SK-N-SH treated with all-trans-retinoic acid at 6 μM for 48 hours (cell line): ENCODE measurements at regions not wholly inside any gene's neighbourhood (a gene's known extent, or its start where the extent isn't known, plus 50 kb on each side); places are given as distances from the start of the nearest gene placed in this dataset.

ENCODE experiments used
- ATAC-seq: fragments of 200-7000 bp; cut with Tn5 transposase; 3 replicates; pipeline ENCODE4 v1.9.1; 2020; ENCODE audit warnings: mild to moderate bottlenecking, moderate library complexity
- ARNTL ChIP-seq: fragments of 450-650 bp; formaldehyde crosslinking; IDR thresholded peaks from 2 replicates; pipeline ENCODE4 v1.5.0; 2020; ENCODE audit warnings: low read depth, mild to moderate bottlenecking, moderate library complexity, borderline replicate concordance
- CREB5 ChIP-seq: fragments of 250-450 bp; sonication (Bioruptor Pico); IDR thresholded peaks from 2 replicates; pipeline ENCODE4 v1.5.1; 2020; ENCODE audit warnings: low read depth, mild to moderate bottlenecking, moderate library complexity
- CSDC2 ChIP-seq: fragments of 250-450 bp; sonication (Bioruptor Pico); IDR thresholded peaks from 2 replicates; pipeline ENCODE4 v1.5.0; 2020; ENCODE audit warnings: mild to moderate bottlenecking, moderate library complexity
- ESRRG ChIP-seq: fragments of 250-450 bp; sonication (Bioruptor Pico); IDR thresholded peaks from 2 replicates; pipeline ENCODE4 v1.6.1; 2021; ENCODE audit warnings: mild to moderate bottlenecking
- GLIS3 ChIP-seq: fragments of 250-450 bp; sonication (Bioruptor Pico); IDR thresholded peaks from 2 replicates; pipeline ENCODE4 v1.5.0; 2020; ENCODE audit warnings: mild to moderate bottlenecking, moderate library complexity
- ISL1 ChIP-seq: fragments of 250-450 bp; sonication (Bioruptor Pico); IDR thresholded peaks from 2 replicates; pipeline ENCODE4 v2.1.2; 2022; ENCODE audit warnings: mild to moderate bottlenecking, moderate library complexity
- OSR1 ChIP-seq: fragments of 250-450 bp; sonication (Bioruptor Pico); IDR thresholded peaks from 2 replicates; pipeline ENCODE4 v1.8.0; 2022; ENCODE audit warnings: moderate library complexity, mild to moderate bottlenecking, inconsistent platforms
- POU6F1 ChIP-seq: fragments of 250-450 bp; sonication (Bioruptor Pico); IDR thresholded peaks from 2 replicates; pipeline ENCODE4 v1.8.0; 2021; ENCODE audit warnings: low read depth, mild to moderate bottlenecking, moderate library complexity, borderline replicate concordance
- PPARA ChIP-seq: fragments of 250-450 bp; sonication (Bioruptor Pico); IDR thresholded peaks from 2 replicates; pipeline ENCODE4 v1.5.0; 2020; ENCODE audit warnings: mild to moderate bottlenecking, borderline replicate concordance
- RARB ChIP-seq: fragments of 250-450 bp; sonication (Bioruptor Pico); IDR thresholded peaks from 2 replicates; pipeline ENCODE4 v1.8.0; 2021; ENCODE audit warnings: mild to moderate bottlenecking, moderate library complexity
- SNAI2 ChIP-seq: fragments of 250-450 bp; sonication (Bioruptor Pico); IDR thresholded peaks from 2 replicates; pipeline ENCODE4 v1.5.0; 2020; ENCODE audit warnings: mild to moderate bottlenecking, moderate library complexity
- TCF4 ChIP-seq: fragments of 250-450 bp; sonication (Bioruptor Pico); IDR thresholded peaks from 2 replicates; pipeline ENCODE4 v1.8.0; 2021; ENCODE audit warnings: mild to moderate bottlenecking, moderate library complexity, borderline replicate concordance
- TOX ChIP-seq: fragments of 250-450 bp; sonication (Bioruptor Pico); IDR thresholded peaks from 2 replicates; pipeline ENCODE4 v1.8.0; 2021; ENCODE audit warnings: mild to moderate bottlenecking, moderate library complexity, borderline replicate concordance
- TSHZ2 ChIP-seq: fragments of 250-450 bp; sonication (Bioruptor Pico); IDR thresholded peaks from 2 replicates; pipeline ENCODE4 v1.5.0; 2020; ENCODE audit warnings: mild to moderate bottlenecking, moderate library complexity
- ZC3H10 ChIP-seq: fragments of 250-450 bp; sonication (Bioruptor Pico); IDR thresholded peaks from 2 replicates; pipeline ENCODE4 v1.5.1; 2021; ENCODE audit warnings: mild to moderate bottlenecking, moderate library complexity
- ZNF565 ChIP-seq: fragments of 450-650 bp; formaldehyde crosslinking; conservative IDR thresholded peaks from 2 replicates; pipeline ENCODE4 v1.5.0; 2020; ENCODE audit warnings: low read depth, mild to moderate bottlenecking, moderate library complexity
- ZNF8 ChIP-seq: fragments of 450-650 bp; formaldehyde crosslinking; IDR thresholded peaks from 2 replicates; pipeline ENCODE4 v1.5.0; 2020; ENCODE audit warnings: mild to moderate bottlenecking, moderate library complexity

GRCh38 chr3:59250600-59250999 lies 200.8 kb upstream of the CFAP20DC start:
- peak; percentile 77 for TF ChIP-seq ISL1 (CRISPR knock-in tag)
- TF ChIP-seq ZC3H10: no peak
- TF ChIP-seq OSR1: no peak
- TF ChIP-seq, all 23 proteins: peak for 1
- no peak; the same call in 2 of the 3 replicates for ATAC-seq

- ATAC-seq: no peak
- TF ChIP-seq TCF4 (CRISPR knock-in tag) (no peak), RARB (CRISPR knock-in tag) (no peak), GLIS3 (CRISPR knock-in tag) (no peak), ESRRG (CRISPR knock-in tag) (no peak), SNAI2 (CRISPR knock-in tag) (no peak), CREB5 (no peak), OSR1 (no peak), ISL1 (CRISPR knock-in tag) (no peak), CSDC2 (CRISPR knock-in tag) (no peak), TSHZ2 (CRISPR knock-in tag) (no peak), POU6F1 (no peak)
These were observed 200.0 kb upstream of the CFAP20DC start for GRCh38 chr3:59249698-59250361.

GRCh38 chr3:59249004-59249403 lies 199.2 kb upstream of the CFAP20DC start:
- no peak for ATAC-seq
- no peak for TF ChIP-seq SNAI2 (CRISPR knock-in tag)
- TF ChIP-seq RARB (CRISPR knock-in tag): no peak
- TF ChIP-seq TSHZ2 (CRISPR knock-in tag): no peak
- no peak for TF ChIP-seq OSR1
- no peak for TF ChIP-seq ISL1 (CRISPR knock-in tag)
- no peak for TF ChIP-seq TCF4 (CRISPR knock-in tag)
- no peak for TF ChIP-seq PPARA

- TF ChIP-seq ESRRG (CRISPR knock-in tag) (no peak), SNAI2 (CRISPR knock-in tag) (no peak), ARNTL (CRISPR knock-in tag) (no peak), TOX (CRISPR knock-in tag) (no peak), RARB (CRISPR knock-in tag) (no peak), ZNF565 (CRISPR knock-in tag) (no peak), TSHZ2 (CRISPR knock-in tag) (no peak), TCF4 (CRISPR knock-in tag) (no peak), POU6F1 (no peak), ZNF8 (CRISPR knock-in tag) (no peak)
- TF ChIP-seq, all 23 proteins: peak for 0
- no peak for ATAC-seq
These were observed 197.6 kb upstream of the CFAP20DC start for GRCh38 chr3:59247402-59247841.
